ENCODE measurements at regions not wholly inside any gene's neighbourhood (a gene's known extent, or its start where the extent isn't known, plus 50 kb on each side); places are given as distances from the start of the nearest gene placed in this dataset.
"Not testable (repeated sequence)": the region's sequence is repeated elsewhere in the genome, so short reads cannot be mapped to it uniquely, and the experiment has no call there.

GRCh38 chr11:121358760-121359159 lies 66.2 kb downstream of the SC5D start:
- ATAC-seq = no peak

GRCh38 chr11:121359591-121359990 lies 67.0 kb downstream of the SC5D start:
- no peak for ATAC-seq

GRCh38 chr11:121362955-121363354 lies 70.4 kb downstream of the SC5D start:
- not testable (repeated sequence) for ATAC-seq

- no peak for ATAC-seq
Observed at GRCh38 chr11:121365304-121365703, 72.7 kb downstream of the SC5D start.

GRCh38 chr11:121366038-121366437 lies 73.5 kb downstream of the SC5D start:
- no peak for ATAC-seq

GRCh38 chr11:121367001-121367843 lies 74.7 kb downstream of the SC5D start:
- peak; percentile 93 to 94 for ATAC-seq

GRCh38 chr11:121367844-121368225 lies 75.3 kb downstream of the SC5D start:
- ATAC-seq = no peak

GRCh38 chr11:121368364-121369240 lies 76.0 kb downstream of the SC5D start:
- ATAC-seq = no peak

GRCh38 chr11:121369366-121369765 lies 76.8 kb downstream of the SC5D start:
- ATAC-seq = no peak

- ATAC-seq = no peak
Observed at GRCh38 chr11:121372028-121372427, 79.5 kb downstream of the SC5D start.

- peak; percentile 44 to 67 for ATAC-seq
Observed at GRCh38 chr11:121372671-121373429, 79.3 kb upstream of the SORL1 start.

GRCh38 chr11:121374286-121374985 lies 77.7 kb upstream of the SORL1 start:
- ATAC-seq = no peak

- no peak for ATAC-seq
Observed at GRCh38 chr11:121376130-121376529, 76.0 kb upstream of the SORL1 start.

GRCh38 chr11:121379145-121379810 lies 72.8 kb upstream of the SORL1 start:
- ATAC-seq = not testable (repeated sequence)

GRCh38 chr11:121383716-121384115 lies 68.4 kb upstream of the SORL1 start:
- ATAC-seq = no peak

- no peak for ATAC-seq
Observed at GRCh38 chr11:121385688-121386087, 66.4 kb upstream of the SORL1 start.
